WERI-Rb-1 (cell line): ENCODE measurements at regions not wholly inside any gene's neighbourhood (a gene's known extent, or its start where the extent isn't known, plus 50 kb on each side); places are given as distances from the start of the nearest gene placed in this dataset.

Experiments used
- DNase-seq: peaks from one replicate; pipeline ENCODE4 v3.0.0-alpha.2; 2020
- H3K27ac ChIP-seq: fragments of 250-450 bp; sonication (Bioruptor Pico); 2 replicates; pipeline ENCODE4 v1.5.1; 2020; ENCODE audit warnings: mild to moderate bottlenecking, moderate library complexity
- H3K27me3 ChIP-seq: fragments of 250-450 bp; sonication (Bioruptor Pico); 2 replicates; pipeline ENCODE4 v1.5.1; 2021; ENCODE audit warnings: mild to moderate bottlenecking, low read depth, moderate library complexity; ENCODE audit not compliant: insufficient read depth, severe bottlenecking
- H3K36me3 ChIP-seq: fragments of 250-450 bp; sonication (Bioruptor Pico); 2 replicates; pipeline ENCODE4 v1.5.1; 2020; ENCODE audit warnings: mild to moderate bottlenecking, moderate library complexity
- H3K4me3 ChIP-seq: 2 replicates; pipeline ENCODE4 v1.5.1; 2011; ENCODE audit warnings: low read depth, mild to moderate bottlenecking, control low read depth, low read length
- H3K9me3 ChIP-seq: fragments of 250-450 bp; sonication (Bioruptor Pico); 2 replicates; pipeline ENCODE4 v1.5.1; 2021; ENCODE audit warnings: mild to moderate bottlenecking, moderate library complexity; ENCODE audit not compliant: severe bottlenecking
- TF ChIP-seq, protein P1 (sequence below): IDR thresholded peaks from 2 replicates; pipeline ENCODE4 v1.5.1; 2011; ENCODE audit warnings: low read depth, mild to moderate bottlenecking, control low read depth, inconsistent platforms, low read length

DNA sequence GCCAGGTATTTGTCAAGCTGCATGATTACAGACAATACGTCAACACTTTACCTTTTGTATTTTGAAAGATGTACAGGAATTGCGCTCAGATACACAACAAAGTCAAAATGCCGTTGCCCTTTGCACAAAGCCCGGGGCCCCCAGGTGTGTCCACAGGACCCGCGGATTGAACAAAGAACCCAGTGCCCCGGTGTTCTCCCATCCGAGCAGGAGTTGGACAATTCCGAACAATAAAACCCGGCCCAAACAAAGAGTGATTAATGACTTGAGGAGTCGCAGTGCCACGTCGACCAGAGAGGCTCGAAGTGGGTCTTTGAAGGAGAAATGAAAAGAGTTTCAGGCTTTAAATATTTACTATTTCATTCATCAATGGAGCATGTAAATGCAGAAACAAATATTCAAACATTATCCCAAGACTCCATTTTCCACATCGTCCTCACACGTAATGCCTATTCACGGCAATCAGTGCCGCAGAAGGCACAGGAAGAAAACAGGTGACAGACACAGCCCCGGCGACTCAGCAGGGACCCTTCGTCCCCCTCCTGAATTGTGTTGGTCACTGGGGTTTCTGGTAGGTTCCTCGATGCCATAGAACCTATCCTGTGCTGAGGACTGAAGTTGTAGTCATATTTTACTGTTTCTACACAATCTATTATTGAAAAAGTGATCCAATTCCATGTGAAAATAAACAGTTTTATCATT lies 70.9 kb upstream of the MGMT start:
- H3K36me3 ChIP-seq: no peaks in the 10 kb centered on the region
- TF ChIP-seq, protein P1, sequence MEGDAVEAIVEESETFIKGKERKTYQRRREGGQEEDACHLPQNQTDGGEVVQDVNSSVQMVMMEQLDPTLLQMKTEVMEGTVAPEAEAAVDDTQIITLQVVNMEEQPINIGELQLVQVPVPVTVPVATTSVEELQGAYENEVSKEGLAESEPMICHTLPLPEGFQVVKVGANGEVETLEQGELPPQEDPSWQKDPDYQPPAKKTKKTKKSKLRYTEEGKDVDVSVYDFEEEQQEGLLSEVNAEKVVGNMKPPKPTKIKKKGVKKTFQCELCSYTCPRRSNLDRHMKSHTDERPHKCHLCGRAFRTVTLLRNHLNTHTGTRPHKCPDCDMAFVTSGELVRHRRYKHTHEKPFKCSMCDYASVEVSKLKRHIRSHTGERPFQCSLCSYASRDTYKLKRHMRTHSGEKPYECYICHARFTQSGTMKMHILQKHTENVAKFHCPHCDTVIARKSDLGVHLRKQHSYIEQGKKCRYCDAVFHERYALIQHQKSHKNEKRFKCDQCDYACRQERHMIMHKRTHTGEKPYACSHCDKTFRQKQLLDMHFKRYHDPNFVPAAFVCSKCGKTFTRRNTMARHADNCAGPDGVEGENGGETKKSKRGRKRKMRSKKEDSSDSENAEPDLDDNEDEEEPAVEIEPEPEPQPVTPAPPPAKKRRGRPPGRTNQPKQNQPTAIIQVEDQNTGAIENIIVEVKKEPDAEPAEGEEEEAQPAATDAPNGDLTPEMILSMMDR: no peak
- no peak for DNase-seq
- no peaks in the 10 kb centered on the region for H3K9me3 ChIP-seq
- H3K4me3 ChIP-seq: no peak overlapping the region
- H3K27me3 ChIP-seq: no peaks in the 10 kb centered on the region
- H3K27ac ChIP-seq: no peak overlapping the region

DNA sequence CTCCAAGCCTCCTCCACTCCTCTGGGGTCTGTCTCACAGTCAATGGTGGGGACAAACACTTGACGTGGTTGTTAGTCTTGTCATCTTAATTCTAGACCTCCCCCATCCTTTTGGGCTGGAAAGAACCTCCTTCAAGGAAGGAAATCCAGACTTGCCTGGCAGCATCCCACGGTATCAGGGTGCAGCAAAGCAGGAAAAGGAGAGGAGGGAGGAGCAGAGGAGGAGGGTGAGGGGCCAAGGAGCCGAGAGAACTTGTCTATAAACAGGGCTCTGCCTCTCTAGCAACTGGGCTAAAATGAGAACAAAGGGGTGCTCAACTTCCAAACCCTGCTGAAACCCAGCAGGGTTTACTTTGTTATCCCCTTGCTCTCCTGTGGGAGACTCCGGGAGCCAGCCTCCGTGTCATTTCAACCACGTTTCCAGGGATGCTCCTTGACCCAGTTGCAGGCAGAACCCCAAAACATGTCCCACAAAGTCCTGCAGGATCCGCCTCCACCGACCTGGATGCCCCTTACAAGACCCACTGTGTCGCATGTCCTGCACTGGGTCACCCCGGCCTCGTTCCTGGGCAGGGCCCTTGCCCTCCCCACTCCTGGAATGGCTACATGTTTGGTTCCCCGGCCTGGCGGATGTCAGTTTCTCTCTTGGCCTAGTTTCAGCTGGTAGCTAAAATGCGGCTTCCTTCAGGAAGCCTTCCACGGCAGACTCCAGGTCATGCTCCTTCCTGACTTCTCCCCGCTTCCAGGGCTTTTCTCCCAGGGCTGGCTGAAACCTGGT lies 69.7 kb upstream of the MGMT start:
- no peak overlapping the region for H3K27ac ChIP-seq
- no peak for DNase-seq
- H3K36me3 ChIP-seq: no peaks in the 10 kb centered on the region
- no peaks in the 10 kb centered on the region for H3K27me3 ChIP-seq
- H3K4me3 ChIP-seq: no peak overlapping the region
- no peaks in the 10 kb centered on the region for H3K9me3 ChIP-seq
- TF ChIP-seq, protein P1: no peak

DNA sequence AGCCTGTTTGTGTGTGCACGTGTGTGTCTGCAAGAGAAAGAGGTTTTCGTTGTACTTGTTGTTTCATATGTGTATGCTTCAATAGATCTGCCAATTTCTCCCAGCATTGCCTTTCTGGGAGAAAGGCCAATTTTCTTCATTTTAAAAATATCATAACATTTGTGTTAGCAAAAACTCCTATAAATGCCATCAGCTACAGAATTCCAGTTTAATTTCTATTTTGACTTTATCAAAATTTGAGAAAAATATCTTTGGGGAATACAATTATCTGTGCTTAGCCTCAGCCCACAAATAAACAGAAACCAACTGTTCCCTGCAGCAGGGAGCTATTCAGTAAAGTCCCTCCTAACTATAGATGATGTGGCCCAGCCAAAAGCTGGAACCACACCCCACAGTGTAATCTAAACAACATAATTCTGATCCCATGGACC lies 68.3 kb upstream of the MGMT start:
- Histone ChIP-seq H3K27me3 (no peaks in the 10 kb centered on the region), H3K27ac (no peak overlapping the region), H3K9me3 (no peaks in the 10 kb centered on the region), H3K4me3 (no peak overlapping the region), H3K36me3 (no peaks in the 10 kb centered on the region)
- TF ChIP-seq, protein P1: no peak
- DNase-seq: no peak

DNA sequence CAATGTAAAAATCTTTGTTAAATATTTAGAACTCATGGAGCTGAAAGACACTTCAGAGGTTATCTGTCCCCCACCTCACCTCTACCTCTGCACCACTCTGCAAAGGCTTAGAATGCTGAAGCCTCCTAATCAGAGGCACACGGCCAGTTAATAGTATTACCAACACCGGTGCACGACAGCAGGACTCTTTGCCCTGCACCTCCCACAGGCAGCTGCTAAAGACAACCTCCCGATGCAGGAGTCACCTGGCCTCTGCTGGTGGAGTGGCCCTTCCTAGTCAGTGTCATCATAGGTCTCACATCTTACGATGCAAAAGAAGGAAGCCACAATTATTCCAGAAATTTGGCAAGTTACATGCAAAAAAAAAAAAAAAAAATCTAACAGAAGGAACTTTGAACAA lies 66.6 kb upstream of the MGMT start:
- TF ChIP-seq, protein P1: 0 out of 2 replicates have a peak, but pooled peaks have one; percentile 7
- Histone ChIP-seq H3K36me3 (no peaks in the 10 kb centered on the region), H3K9me3 (no peaks in the 10 kb centered on the region), H3K4me3 (no peak overlapping the region), H3K27ac (no peak overlapping the region), H3K27me3 (no peaks in the 10 kb centered on the region)
- peak; percentile 72 for DNase-seq

DNA sequence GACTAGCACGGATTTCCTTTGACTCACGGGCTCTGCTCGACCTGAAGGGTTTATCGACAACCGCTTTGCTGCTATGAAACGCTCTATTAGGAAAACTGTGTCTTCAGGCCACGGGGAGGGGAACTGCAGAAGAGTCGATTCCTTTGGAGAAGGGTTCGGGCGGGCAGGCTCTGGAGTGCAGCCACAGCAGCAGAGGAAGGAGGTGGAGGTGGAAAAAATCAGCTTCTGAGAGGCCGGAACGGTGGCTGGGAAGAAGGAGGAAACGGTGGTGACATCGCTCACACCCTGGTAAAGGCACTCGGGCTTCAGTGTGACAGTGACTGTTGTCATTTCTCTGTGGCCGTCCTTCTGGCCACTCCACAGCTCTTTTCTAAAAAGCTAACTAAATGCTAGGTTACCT lies 64.6 kb upstream of the MGMT start:
- Histone ChIP-seq H3K9me3 (no peaks in the 10 kb centered on the region), H3K4me3 (no peak overlapping the region), H3K36me3 (no peaks in the 10 kb centered on the region), H3K27ac (no peak overlapping the region), H3K27me3 (no peaks in the 10 kb centered on the region)
- TF ChIP-seq, protein P1: no peak
- no peak for DNase-seq
